Loucy (cell line): ENCODE measurements at regions not wholly inside any gene's neighbourhood (a gene's known extent, or its start where the extent isn't known, plus 50 kb on each side); places are given as distances from the start of the nearest gene placed in this dataset.

Source experiments
- H2AFZ ChIP-seq: fragments of 200-600 bp; sonication (generic); 2 replicates; pipeline ENCODE4 v1.6.0; 2016; ENCODE audit warnings: antibody characterized with exemption, mild to moderate bottlenecking, low read length, moderate library complexity
- H3F3A ChIP-seq: fragments of 200-600 bp; 2 replicates; pipeline ENCODE4 v1.6.0; 2016; ENCODE audit warnings: antibody characterized with exemption, low read depth, mild to moderate bottlenecking
- H3K27me3 ChIP-seq: fragments of 200-600 bp; sonication (generic); 2 replicates; pipeline ENCODE4 v1.6.1; 2014; ENCODE audit warnings: low read length, mild to moderate bottlenecking; ENCODE audit not compliant: insufficient read depth, poor library complexity, severe bottlenecking
- H3K36me3 ChIP-seq: fragments of 200-600 bp; sonication (generic); 2 replicates; pipeline ENCODE4 v1.6.1; 2016; ENCODE audit warnings: low read length; ENCODE audit not compliant: insufficient read depth
- H3K4me1 ChIP-seq: fragments of 200-600 bp; sonication (generic); 2 replicates; pipeline ENCODE4 v1.5.1; 2014; ENCODE audit warnings: low read length, mild to moderate bottlenecking; ENCODE audit not compliant: insufficient read depth, poor library complexity, severe bottlenecking
- H3K4me2 ChIP-seq: fragments of 200-600 bp; sonication (generic); 2 replicates; pipeline ENCODE4 v1.6.0; 2014; ENCODE audit warnings: antibody characterized with exemption, low read length, low read depth, mild to moderate bottlenecking; ENCODE audit not compliant: poor library complexity, severe bottlenecking
- H3K4me3 ChIP-seq: fragments of 200-600 bp; sonication (generic); 2 replicates; pipeline ENCODE4 v1.5.1; 2014; ENCODE audit warnings: low read length, mild to moderate bottlenecking, mixed read lengths; ENCODE audit not compliant: poor library complexity, severe bottlenecking
- H3K79me2 ChIP-seq: fragments of 200-600 bp; sonication (generic); 2 replicates; pipeline ENCODE4 v1.6.1; 2014; ENCODE audit warnings: low read length; ENCODE audit not compliant: insufficient read depth
- H3K9ac ChIP-seq: fragments of 200-600 bp; sonication (generic); 2 replicates; pipeline ENCODE4 v1.6.0; 2014; ENCODE audit warnings: mild to moderate bottlenecking, low read depth, low read length, moderate library complexity; ENCODE audit not compliant: poor library complexity, severe bottlenecking
- H3K9me2 ChIP-seq: fragments of 200-600 bp; sonication (generic); replicated peaks from 2 replicates; pipeline ENCODE4 v1.6.1; 2016; ENCODE audit warnings: low read depth, low read length, mixed read lengths
- H3K9me3 ChIP-seq: fragments of 200-600 bp; sonication (generic); 2 replicates; pipeline ENCODE4 v1.6.1; 2014; ENCODE audit warnings: mild to moderate bottlenecking, antibody characterized with exemption, low read length, low read depth; ENCODE audit not compliant: insufficient read depth
- H4K20me1 ChIP-seq: fragments of 200-600 bp; sonication (generic); 2 replicates; pipeline ENCODE4 v1.6.0; 2014; ENCODE audit warnings: antibody characterized with exemption, low read length, mild to moderate bottlenecking; ENCODE audit not compliant: insufficient read depth, poor library complexity, severe bottlenecking
- EZH2phosphoT487 ChIP-seq: fragments of 200-600 bp; IDR thresholded peaks from 2 replicates; pipeline ENCODE4 v1.6.1; 2018; ENCODE audit warnings: antibody characterized with exemption, mild to moderate bottlenecking, moderate library complexity, borderline replicate concordance
- TF ChIP-seq, protein P1 (sequence below): fragments of 200-600 bp; sonication (generic); conservative IDR thresholded peaks from 2 replicates; pipeline ENCODE4 v1.5.1; 2014; ENCODE audit warnings: mild to moderate bottlenecking, antibody characterized with exemption, low read length

DNA sequence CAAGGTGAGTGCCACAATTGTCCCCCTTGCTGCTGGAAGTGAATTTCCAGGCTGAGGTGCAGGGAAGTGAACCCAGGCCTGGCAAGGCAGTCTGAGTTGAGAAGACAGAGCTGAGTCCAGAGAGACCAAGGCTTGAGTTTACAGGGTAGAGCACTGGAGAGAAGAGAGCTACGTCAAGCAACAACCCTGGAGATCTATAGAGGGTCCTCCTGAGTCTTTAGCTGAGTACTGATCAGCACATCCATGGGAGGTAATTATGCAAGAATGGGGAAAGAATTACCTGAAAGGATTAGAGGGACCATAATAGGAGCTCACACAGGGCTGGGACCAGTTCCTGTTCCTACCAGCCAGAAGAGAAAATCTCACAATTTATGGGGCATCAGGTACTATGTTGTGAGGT lies 190.7 kb downstream of the NEDD1 start:
- Histone ChIP-seq H3K27me3 (no peaks in the 10 kb centered on the region), H3K4me3 (no peak overlapping the region), H3K4me2 (no peak overlapping the region), H2AFZ (no peak overlapping the region), H3K9ac (no peak overlapping the region), H3K9me3 (no peaks in the 10 kb centered on the region), H3K9me2 (no peaks in the 10 kb centered on the region), H3K79me2 (no peaks in the 10 kb centered on the region), H3K36me3 (no peaks in the 10 kb centered on the region), H3F3A (no peaks in the 10 kb centered on the region), H4K20me1 (no peaks in the 10 kb centered on the region), H3K4me1 (no peaks in the 10 kb centered on the region)
- TF ChIP-seq EZH2phosphoT487, result no peak
- TF ChIP-seq, protein P1, sequence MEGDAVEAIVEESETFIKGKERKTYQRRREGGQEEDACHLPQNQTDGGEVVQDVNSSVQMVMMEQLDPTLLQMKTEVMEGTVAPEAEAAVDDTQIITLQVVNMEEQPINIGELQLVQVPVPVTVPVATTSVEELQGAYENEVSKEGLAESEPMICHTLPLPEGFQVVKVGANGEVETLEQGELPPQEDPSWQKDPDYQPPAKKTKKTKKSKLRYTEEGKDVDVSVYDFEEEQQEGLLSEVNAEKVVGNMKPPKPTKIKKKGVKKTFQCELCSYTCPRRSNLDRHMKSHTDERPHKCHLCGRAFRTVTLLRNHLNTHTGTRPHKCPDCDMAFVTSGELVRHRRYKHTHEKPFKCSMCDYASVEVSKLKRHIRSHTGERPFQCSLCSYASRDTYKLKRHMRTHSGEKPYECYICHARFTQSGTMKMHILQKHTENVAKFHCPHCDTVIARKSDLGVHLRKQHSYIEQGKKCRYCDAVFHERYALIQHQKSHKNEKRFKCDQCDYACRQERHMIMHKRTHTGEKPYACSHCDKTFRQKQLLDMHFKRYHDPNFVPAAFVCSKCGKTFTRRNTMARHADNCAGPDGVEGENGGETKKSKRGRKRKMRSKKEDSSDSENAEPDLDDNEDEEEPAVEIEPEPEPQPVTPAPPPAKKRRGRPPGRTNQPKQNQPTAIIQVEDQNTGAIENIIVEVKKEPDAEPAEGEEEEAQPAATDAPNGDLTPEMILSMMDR, result no peak

DNA sequence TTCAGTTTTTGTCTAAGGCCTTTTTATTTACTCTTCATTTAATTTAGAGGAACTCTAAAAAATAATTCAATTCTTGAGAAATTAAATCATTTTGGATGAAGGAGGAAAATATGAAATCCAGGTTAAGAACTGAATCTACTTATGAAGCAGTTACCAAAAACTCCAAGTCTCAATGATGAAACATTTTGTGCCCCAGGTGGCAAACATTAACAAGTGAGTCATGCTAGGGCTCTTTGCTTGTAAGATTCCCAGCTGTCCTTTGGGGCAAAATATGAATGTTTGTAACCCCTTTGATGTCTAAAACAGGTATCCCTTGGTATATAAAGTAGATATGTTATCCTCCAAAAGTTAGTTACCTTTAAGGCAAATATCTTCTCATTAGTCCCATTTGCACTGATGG lies 202.4 kb downstream of the NEDD1 start:
- Histone ChIP-seq H3K36me3 (no peaks in the 10 kb centered on the region), H3K4me2 (no peak overlapping the region), H3K9me2 (no peaks in the 10 kb centered on the region), H4K20me1 (no peaks in the 10 kb centered on the region), H3K9ac (no peak overlapping the region), H3K79me2 (no peaks in the 10 kb centered on the region), H3K27me3 (no peaks in the 10 kb centered on the region), H3K9me3 (no peaks in the 10 kb centered on the region), H3F3A (no peaks in the 10 kb centered on the region), H2AFZ (no peak overlapping the region), H3K4me3 (no peak overlapping the region), H3K4me1 (no peaks in the 10 kb centered on the region)
- no peak for TF ChIP-seq EZH2phosphoT487
- TF ChIP-seq, protein P1, result no peak

DNA sequence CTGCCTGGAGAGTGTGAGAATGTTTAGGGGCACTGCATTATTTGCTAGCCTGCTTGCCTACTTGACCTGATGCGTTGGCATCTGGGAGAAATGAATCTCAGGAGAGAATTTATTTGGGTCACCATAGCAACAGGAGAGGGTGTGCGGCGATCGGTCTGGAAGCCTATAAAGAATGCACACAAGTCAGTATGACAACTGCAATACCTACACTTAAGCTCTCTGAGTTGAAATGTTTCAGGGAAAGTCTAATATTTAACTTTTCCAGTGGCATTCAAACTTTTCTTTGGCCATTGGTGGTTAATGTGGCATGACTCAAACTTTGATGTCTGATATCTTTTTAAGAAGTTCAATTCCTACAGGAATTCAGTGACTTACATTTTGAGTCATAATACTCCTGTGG lies 205.1 kb downstream of the NEDD1 start:
- Histone ChIP-seq H3K36me3 (no peaks in the 10 kb centered on the region), H3K9me2 (no peaks in the 10 kb centered on the region), H4K20me1 (no peaks in the 10 kb centered on the region), H3F3A (no peaks in the 10 kb centered on the region), H3K79me2 (no peaks in the 10 kb centered on the region), H2AFZ (no peak overlapping the region), H3K4me3 (no peak overlapping the region), H3K27me3 (no peaks in the 10 kb centered on the region), H3K4me2 (no peak overlapping the region), H3K4me1 (no peaks in the 10 kb centered on the region), H3K9ac (no peak overlapping the region), H3K9me3 (no peaks in the 10 kb centered on the region)
- TF ChIP-seq, protein P1, result no peak
- no peak for TF ChIP-seq EZH2phosphoT487
